Thymus (tissue), 11 donors: ENCODE measurements at regions not wholly inside any gene's neighbourhood (a gene's known extent, or its start where the extent isn't known, plus 50 kb on each side); places are given as distances from the start of the nearest gene placed in this dataset.

Experiments used
- DNase-seq, 9 donors: peaks; one replicate each; pipeline ENCODE4 v3.0.0-alpha.2; 2013; ENCODE audit warnings: low spot score in 9 of 9, low read depth in 6 of 9, missing footprints in 1 of 9
- H3K27ac ChIP-seq, 2 donors: one replicate each; pipeline ENCODE4 v1.5.1; 2013; ENCODE audit warnings: control low read depth in 1 of 2, low read depth in 1 of 2, low read length in 1 of 2, mild to moderate bottlenecking in 1 of 2, moderate library complexity in 1 of 2
- H3K27me3 ChIP-seq, 2 donors: one replicate each; pipeline ENCODE4 v1.5.1; 2013; ENCODE audit warnings: low read length in 1 of 2; ENCODE audit not compliant: control insufficient read depth in 2 of 2, insufficient read depth in 1 of 2
- H3K36me3 ChIP-seq, 2 donors: one replicate each; pipeline ENCODE4 v1.5.1; 2013; ENCODE audit warnings: low read length in 1 of 2, mild to moderate bottlenecking in 1 of 2, moderate library complexity in 1 of 2; ENCODE audit not compliant: control insufficient read depth in 2 of 2, insufficient read depth in 2 of 2
- H3K4me1 ChIP-seq, 2 donors: one replicate each; pipeline ENCODE4 v1.5.1; 2013; ENCODE audit warnings: low read length in 2 of 2; ENCODE audit not compliant: control insufficient read depth in 2 of 2, insufficient read depth in 2 of 2
- H3K4me3 ChIP-seq, 2 donors: one replicate each; pipeline ENCODE4 v1.5.1; 2013; ENCODE audit warnings: low read length in 2 of 2, control low read depth in 1 of 2, mild to moderate bottlenecking in 1 of 2
- H3K9me3 ChIP-seq, 2 donors: one replicate each; pipeline ENCODE4 v1.5.1; 2013; ENCODE audit warnings: low read length in 1 of 2, mild to moderate bottlenecking in 1 of 2; ENCODE audit not compliant: control insufficient read depth in 2 of 2, insufficient read depth in 1 of 2
- WGBS: extraction: QIAGEN DNeasy Blood & Tissue Kit; methylation state at CpG from one replicate; pipeline ENCODE4 v1.1.7; 2013; 5-methylcytosine and 5-hydroxymethylcytosine counted together
- donor health status: healthy.

DNA sequence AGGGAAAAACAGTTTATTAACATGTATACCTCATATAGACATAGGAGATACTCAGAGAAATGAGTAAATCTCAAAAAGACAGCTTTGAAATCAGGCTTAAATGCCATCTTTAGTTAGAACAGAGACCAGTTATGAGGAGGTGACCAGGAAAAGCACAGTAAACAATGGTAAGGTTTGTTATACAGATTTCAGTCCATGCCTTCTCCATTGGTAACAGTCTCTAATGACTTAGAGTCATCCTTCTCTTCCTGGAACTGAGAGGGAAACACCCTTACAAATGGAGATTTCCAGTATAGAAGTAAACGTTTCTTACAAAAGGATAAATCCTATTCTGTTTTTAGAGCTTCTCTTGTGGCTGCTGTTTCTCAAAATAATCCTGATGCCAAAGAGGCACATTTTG is 476.3 kb upstream of the NAALADL2 start:
- no peaks in the 10 kb centered on the region for H3K4me1 ChIP-seq
- DNase-seq: no peak
- no peaks in the 10 kb centered on the region for H3K9me3 ChIP-seq
- H3K4me3 ChIP-seq: no peak overlapping the region
- H3K27me3 ChIP-seq: no peaks in the 10 kb centered on the region
- H3K27ac ChIP-seq: no peak overlapping the region
- WGBS: 98% methylated on average over 1 of the region's 1 CpG
- H3K36me3 ChIP-seq: no peaks in the 10 kb centered on the region

GRCh38 chr3:174387736-174388135 is 471.4 kb upstream of the NAALADL2 start:
- Histone ChIP-seq H3K4me3 (no peak overlapping the region), H3K27ac (no peak overlapping the region), H3K36me3 (no peaks in the 10 kb centered on the region), H3K9me3 (no peaks in the 10 kb centered on the region), H3K4me1 (no peaks in the 10 kb centered on the region), H3K27me3 (no peaks in the 10 kb centered on the region)
- 97% methylated on average over 1 of the region's 1 CpG for WGBS
- DNase-seq: no peak

- H3K27ac ChIP-seq: no peak overlapping the region
- H3K4me1 ChIP-seq: no peaks in the 10 kb centered on the region
- H3K4me3 ChIP-seq: no peak overlapping the region
- no peaks in the 10 kb centered on the region for H3K36me3 ChIP-seq
- peak; percentile 8 to 68 (median 31) for DNase-seq
- H3K27me3 ChIP-seq: no peaks in the 10 kb centered on the region
- no peaks in the 10 kb centered on the region for H3K9me3 ChIP-seq
Measured at GRCh38 chr3:174397848-174398247, 461.3 kb upstream of the NAALADL2 start.

- WGBS: 96% methylated on average over 1 of the region's 1 CpG
- no peak for DNase-seq
- no peak overlapping the region for H3K27ac ChIP-seq
- H3K4me3 ChIP-seq: no peak overlapping the region
- H3K36me3 ChIP-seq: no peaks in the 10 kb centered on the region
- no peaks in the 10 kb centered on the region for H3K9me3 ChIP-seq
- H3K4me1 ChIP-seq: no peaks in the 10 kb centered on the region
- H3K27me3 ChIP-seq: no peaks in the 10 kb centered on the region
Measured at GRCh38 chr3:174398761-174399160, 460.4 kb upstream of the NAALADL2 start.

GRCh38 chr3:174403831-174404230 is 455.3 kb upstream of the NAALADL2 start:
- Histone ChIP-seq H3K27ac (no peak overlapping the region), H3K36me3 (no peaks in the 10 kb centered on the region), H3K9me3 (no peaks in the 10 kb centered on the region), H3K27me3 (no peaks in the 10 kb centered on the region), H3K4me3 (no peak overlapping the region), H3K4me1 (no peaks in the 10 kb centered on the region)
- no peak for DNase-seq

DNA sequence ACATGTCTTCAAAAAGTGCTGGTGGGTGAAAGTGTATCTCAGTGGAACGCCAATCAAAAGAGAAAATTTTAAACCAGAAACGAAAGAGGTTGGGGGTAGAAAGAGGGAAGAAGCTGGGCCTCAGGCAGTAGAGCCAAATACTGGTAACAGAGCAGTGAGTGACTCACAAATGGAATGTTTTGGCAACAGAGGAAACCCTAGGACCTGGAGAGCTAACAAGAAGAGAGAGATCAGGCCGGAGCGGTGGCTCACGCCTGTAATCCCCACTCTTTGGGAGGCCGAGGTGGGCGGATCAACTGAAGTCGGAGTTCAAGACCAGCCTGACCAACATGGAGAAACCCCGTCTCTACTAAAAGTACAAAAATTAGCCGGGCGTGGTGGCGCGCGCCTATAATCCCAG is 450.8 kb upstream of the NAALADL2 start:
- no peaks in the 10 kb centered on the region for H3K9me3 ChIP-seq
- H3K36me3 ChIP-seq: no peaks in the 10 kb centered on the region
- 94% methylated on average over 14 of the region's 14 CpGs for WGBS
- H3K4me1 ChIP-seq: no peaks in the 10 kb centered on the region
- DNase-seq: no peak
- H3K27ac ChIP-seq: no peak overlapping the region
- no peaks in the 10 kb centered on the region for H3K27me3 ChIP-seq
- no peak overlapping the region for H3K4me3 ChIP-seq

DNA sequence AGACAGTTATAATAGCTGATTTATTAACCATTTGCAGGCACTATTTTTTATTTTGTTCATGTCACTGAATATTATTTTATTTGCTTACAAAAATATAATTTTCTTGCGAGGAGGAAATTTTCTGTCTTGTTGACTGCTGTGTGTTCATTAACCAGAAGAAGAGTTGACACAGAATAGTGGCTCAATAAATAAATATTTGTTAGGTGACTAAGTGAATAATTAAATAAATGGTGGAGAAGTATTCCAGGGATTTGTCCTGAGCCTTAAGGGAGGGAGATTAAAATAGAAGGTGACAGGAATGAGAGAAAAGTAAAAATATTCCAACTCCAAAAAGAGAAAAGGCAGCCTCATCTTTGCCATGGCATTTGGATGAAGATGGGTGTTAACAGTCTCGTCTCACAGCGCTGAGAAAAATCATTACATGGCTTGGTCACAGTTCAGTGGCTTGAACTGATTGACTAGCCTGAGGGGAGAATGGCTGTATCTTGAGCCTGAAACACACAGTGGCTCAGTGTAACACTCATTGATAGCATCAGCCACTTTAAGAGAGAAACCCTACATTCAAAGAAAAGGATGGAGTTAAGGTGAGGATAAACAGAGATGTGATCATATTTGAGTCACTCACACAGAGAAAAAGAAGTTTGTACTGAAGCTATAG is 449.9 kb upstream of the NAALADL2 start:
- no peak for DNase-seq
- Histone ChIP-seq H3K27ac (no peak overlapping the region), H3K27me3 (no peaks in the 10 kb centered on the region), H3K4me1 (no peaks in the 10 kb centered on the region), H3K36me3 (no peaks in the 10 kb centered on the region), H3K4me3 (no peak overlapping the region), H3K9me3 (no peaks in the 10 kb centered on the region)
- WGBS: 97% methylated on average over 3 of the region's 3 CpGs

DNA sequence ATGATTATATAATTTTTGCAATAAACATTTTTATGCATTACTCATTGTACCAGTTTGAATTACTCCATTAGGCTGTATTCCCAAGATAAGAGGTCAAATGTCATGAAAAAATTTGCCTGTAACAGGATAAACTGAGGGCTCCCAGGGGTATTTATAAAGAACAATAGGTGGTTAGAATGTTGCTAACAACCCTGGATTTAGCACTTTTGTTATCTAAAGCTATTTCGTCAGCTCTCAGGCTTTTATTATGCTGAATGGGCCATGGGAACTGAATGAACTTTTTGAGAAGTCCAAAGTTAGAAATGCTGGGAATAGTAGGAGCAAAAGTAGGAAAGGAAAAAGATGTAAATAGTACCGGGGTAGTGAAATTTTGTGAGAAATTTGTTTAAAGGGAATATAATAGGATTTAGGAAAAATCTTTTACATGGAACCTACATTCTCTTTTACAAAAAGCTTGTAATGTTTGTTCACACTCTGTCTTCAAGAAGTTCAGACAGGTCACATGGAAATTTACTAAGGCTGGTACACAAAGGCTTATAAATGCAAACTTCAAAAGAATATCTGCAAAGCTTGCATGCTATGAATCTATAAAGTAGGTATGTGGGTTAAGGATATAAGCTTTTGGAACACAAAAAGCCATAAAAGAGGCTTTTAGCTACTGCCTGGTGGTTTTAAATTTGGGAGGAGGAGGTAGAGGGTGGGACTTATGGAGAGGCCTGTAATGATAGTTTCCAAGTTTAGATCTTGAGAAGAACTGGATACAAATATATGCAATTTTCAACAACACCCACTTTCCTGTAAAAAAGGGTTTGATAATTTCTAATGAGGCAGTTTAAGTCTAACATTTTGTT is 445.8 kb upstream of the NAALADL2 start:
- no peak for DNase-seq
- WGBS: 97% methylated on average over 2 of the region's 2 CpGs
- H3K36me3 ChIP-seq: no peaks in the 10 kb centered on the region
- no peaks in the 10 kb centered on the region for H3K9me3 ChIP-seq
- H3K27ac ChIP-seq: no peak overlapping the region
- H3K4me1 ChIP-seq: no peaks in the 10 kb centered on the region
- no peaks in the 10 kb centered on the region for H3K27me3 ChIP-seq
- no peak overlapping the region for H3K4me3 ChIP-seq

DNA sequence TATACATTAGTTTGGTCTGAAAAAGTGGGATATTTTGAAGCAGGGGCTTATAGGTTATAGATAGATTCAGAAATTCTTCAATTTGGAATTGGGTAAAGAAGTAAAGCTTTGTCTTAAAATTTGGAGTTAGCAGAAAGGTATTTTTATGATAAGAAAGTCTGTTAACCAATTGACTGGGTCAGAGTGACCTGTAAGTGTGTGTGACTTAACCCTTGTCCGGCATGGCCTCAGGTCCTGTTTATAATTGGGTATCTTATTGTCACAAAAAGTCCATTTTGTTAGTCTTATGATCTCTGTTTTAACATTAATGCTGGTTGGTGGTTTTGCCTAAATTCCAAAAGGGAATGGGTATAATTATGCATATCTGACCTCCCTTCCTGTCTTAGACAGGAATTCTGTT is 444.2 kb upstream of the NAALADL2 start:
- Histone ChIP-seq H3K9me3 (no peaks in the 10 kb centered on the region), H3K27ac (no peak overlapping the region), H3K4me1 (no peaks in the 10 kb centered on the region), H3K4me3 (no peak overlapping the region), H3K27me3 (no peaks in the 10 kb centered on the region), H3K36me3 (no peaks in the 10 kb centered on the region)
- DNase-seq: no peak
- WGBS: 100% methylated on average over 1 of the region's 1 CpG
